ENCODE measurements at regions not wholly inside any gene's neighbourhood (a gene's known extent, or its start where the extent isn't known, plus 50 kb on each side); places are given as distances from the start of the nearest gene placed in this dataset.

GRCh38 chr7:69012149-69012548 lies 586.1 kb upstream of the AUTS2 start:
- TF ChIP-seq CTCF (IDR thresholded peaks at IDR 0.05; ENCODE audit: low read depth, low read length) (no peak), EZH2phosphoT487 (IDR thresholded peaks at IDR 0.05; ENCODE audit: low read depth) (no peak)

All from OCI-LY3 (cell line).